MM.1S (cell line): ENCODE measurements at regions not wholly inside any gene's neighbourhood (a gene's known extent, or its start where the extent isn't known, plus 50 kb on each side); places are given as distances from the start of the nearest gene placed in this dataset.

Experiments
- EZH2 ChIP-seq: fragments of 300-600 bp; sonication (generic); optimal IDR thresholded peaks from 2 replicates; pipeline ENCODE3; 2017; ENCODE audit warnings: low read depth, mild to moderate bottlenecking, antibody characterized with exemption, low read length, mixed read lengths
- TF ChIP-seq, protein P1 (sequence below): fragments of 300-600 bp; sonication (generic); IDR thresholded peaks from 2 replicates; pipeline ENCODE4 v1.5.1; 2016; ENCODE audit warnings: antibody characterized with exemption, low read length, mixed read lengths

DNA sequence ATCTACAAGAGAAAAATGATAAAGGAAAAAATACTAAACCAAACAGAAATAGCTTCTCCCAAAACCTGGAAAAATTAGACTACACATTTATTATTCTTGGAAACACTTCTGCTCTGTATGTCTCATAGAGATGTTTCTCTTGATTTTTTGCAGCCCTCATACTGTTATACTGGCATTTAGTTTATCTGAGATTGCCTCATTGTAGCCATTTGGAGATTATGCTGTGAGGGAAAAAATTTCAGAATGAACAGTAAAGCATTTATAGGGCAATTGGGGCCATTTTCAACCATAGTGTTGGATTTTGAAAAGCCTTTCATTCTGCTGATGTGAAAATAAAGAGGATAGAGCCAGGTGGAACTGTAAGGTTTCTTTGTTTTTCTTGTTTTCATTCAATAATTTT, 441.8 kb upstream of the RIOK2 start:
- no peak for TF ChIP-seq EZH2
- TF ChIP-seq, protein P1, sequence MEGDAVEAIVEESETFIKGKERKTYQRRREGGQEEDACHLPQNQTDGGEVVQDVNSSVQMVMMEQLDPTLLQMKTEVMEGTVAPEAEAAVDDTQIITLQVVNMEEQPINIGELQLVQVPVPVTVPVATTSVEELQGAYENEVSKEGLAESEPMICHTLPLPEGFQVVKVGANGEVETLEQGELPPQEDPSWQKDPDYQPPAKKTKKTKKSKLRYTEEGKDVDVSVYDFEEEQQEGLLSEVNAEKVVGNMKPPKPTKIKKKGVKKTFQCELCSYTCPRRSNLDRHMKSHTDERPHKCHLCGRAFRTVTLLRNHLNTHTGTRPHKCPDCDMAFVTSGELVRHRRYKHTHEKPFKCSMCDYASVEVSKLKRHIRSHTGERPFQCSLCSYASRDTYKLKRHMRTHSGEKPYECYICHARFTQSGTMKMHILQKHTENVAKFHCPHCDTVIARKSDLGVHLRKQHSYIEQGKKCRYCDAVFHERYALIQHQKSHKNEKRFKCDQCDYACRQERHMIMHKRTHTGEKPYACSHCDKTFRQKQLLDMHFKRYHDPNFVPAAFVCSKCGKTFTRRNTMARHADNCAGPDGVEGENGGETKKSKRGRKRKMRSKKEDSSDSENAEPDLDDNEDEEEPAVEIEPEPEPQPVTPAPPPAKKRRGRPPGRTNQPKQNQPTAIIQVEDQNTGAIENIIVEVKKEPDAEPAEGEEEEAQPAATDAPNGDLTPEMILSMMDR: no peak
